Stomach (tissue), 8 donors: ENCODE measurements at regions not wholly inside any gene's neighbourhood (a gene's known extent, or its start where the extent isn't known, plus 50 kb on each side); places are given as distances from the start of the nearest gene placed in this dataset.
"Not testable (repeated sequence)": the region's sequence is repeated elsewhere in the genome, so short reads cannot be mapped to it uniquely, and the experiment has no call there.

Experiments used
- DNase-seq, 2 donors: peaks; one replicate each; pipeline versions ENCODE4 v3.0.0 to v3.0.0-alpha.2; 2013 to 2019
- H3K27ac ChIP-seq, 5 donors: fragments of 200-600 bp in 4 of 5; sonication (generic) in 4 of 5; one replicate each; pipeline ENCODE4 v1.5.1; 2013 to 2019; ENCODE audit warnings: mild to moderate bottlenecking in 1 of 5, moderate library complexity in 1 of 5
- H3K27me3 ChIP-seq, 3 donors: fragments of 200-600 bp; sonication (generic); one replicate each; pipeline ENCODE4 v1.5.1; 2017 to 2019; ENCODE audit warnings: mixed run types in 1 of 3
- H3K36me3 ChIP-seq, 4 donors: fragments of 200-600 bp; sonication (generic); 1 replicate in 3 of 4; 2 replicates in 1 of 4; pipeline ENCODE4 v1.5.1; 2016 to 2019
- H3K4me1 ChIP-seq, 4 donors: fragments of 200-600 bp; sonication (generic); one replicate each; pipeline ENCODE4 v1.5.1; 2016 to 2019
- H3K4me3 ChIP-seq, 4 donors: fragments of 200-600 bp; sonication (generic) in 3 of 4; one replicate each; pipeline ENCODE4 v1.5.1; 2016 to 2019; ENCODE audit warnings: mild to moderate bottlenecking in 1 of 4
- H3K9me3 ChIP-seq, 4 donors: fragments of 200-600 bp; sonication (generic); one replicate each; pipeline ENCODE4 v1.5.1; 2016 to 2019
- EP300 ChIP-seq: sonication (generic); formaldehyde crosslinking; IDR thresholded peaks from one replicate; pipeline ENCODE4 v1.6.1; 2017; ENCODE audit warnings: antibody characterized with exemption
- POLR2A ChIP-seq, 4 donors: fragments of 450-650 bp; IDR thresholded peaks; one replicate each; pipeline ENCODE4 v1.6.1; 2016; ENCODE audit warnings: antibody characterized with exemption in 4 of 4, control low read depth in 2 of 4, mild to moderate bottlenecking in 1 of 4, moderate library complexity in 1 of 4
- POLR2AphosphoS5 ChIP-seq, 3 donors: sonication (generic); formaldehyde crosslinking; IDR thresholded peaks; one replicate each; pipeline ENCODE4 v1.6.1; 2016; ENCODE audit warnings: antibody characterized with exemption in 3 of 3
- WGBS, 5 donors: extraction: QIAGEN DNeasy Blood & Tissue Kit in 3 of 5; methylation state at CpG; one replicate each; pipeline versions ENCODE4 v1.1.5 to v1.1.7; 2013 to 2018; 5-methylcytosine and 5-hydroxymethylcytosine counted together
- intact Hi-C: fragments of 100-400 bp; cut with DNase I; formaldehyde crosslinking; loops from one replicate; pipeline ENCODE4 v1.15.1; 2023; ENCODE audit warnings: low total_unique reads
- TF ChIP-seq, protein P1 (sequence below), 7 experiments: fragments of 450-650 bp in 4 of 7; fragments of 200-600 bp in 3 of 7; sonication (generic) in 3 of 7; IDR thresholded peaks; one replicate each; pipeline ENCODE4 v1.5.1; 2016 to 2019; ENCODE audit warnings: antibody characterized with exemption in 7 of 7, control low read depth in 2 of 7, mild to moderate bottlenecking in 1 of 7
- donor health status: healthy with polysubstance abuse.
- donor health status: Bipolar disorder and iron deficiency.
- donor health status: healthy.

DNA sequence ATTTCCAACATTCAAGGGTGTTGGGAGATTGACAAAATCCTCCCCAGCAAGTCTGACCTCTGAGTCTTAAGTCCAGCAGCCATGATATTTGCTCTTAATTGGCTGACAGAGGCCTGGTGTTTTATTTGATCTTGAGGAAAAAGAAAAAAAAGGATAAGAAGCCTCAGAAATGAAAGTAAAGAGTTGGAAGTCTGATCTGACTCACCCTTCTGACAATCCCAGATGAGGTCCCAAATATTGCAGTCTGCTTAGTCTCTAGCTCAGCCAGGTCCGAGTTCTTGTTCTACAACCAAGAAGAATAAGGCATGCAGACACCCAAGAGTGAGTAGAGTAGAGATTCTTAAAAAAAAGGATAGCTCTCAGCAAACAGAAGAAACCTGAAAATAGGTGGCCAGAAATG lies 632.5 kb upstream of the ST8SIA4 start:
- no peak for DNase-seq
- intact Hi-C loops = no loop called here
- Histone ChIP-seq H3K9me3 (peaks cover 0 to 4% (median 0%) of the 10 kb centered on the region in 4 donors), H3K27me3 (no peaks in the 10 kb centered on the region), H3K27ac (no peak overlapping the region), H3K4me1 (no peaks in the 10 kb centered on the region), H3K4me3 (no peak overlapping the region), H3K36me3 (no peaks in the 10 kb centered on the region)
- 38 to 77% (median 45%) methylated on average over 1 of the region's 1 CpG for WGBS, 5 donors
- no peak for TF ChIP-seq POLR2AphosphoS5 (IDR thresholded peaks at IDR 0.05)
- TF ChIP-seq, protein P1, sequence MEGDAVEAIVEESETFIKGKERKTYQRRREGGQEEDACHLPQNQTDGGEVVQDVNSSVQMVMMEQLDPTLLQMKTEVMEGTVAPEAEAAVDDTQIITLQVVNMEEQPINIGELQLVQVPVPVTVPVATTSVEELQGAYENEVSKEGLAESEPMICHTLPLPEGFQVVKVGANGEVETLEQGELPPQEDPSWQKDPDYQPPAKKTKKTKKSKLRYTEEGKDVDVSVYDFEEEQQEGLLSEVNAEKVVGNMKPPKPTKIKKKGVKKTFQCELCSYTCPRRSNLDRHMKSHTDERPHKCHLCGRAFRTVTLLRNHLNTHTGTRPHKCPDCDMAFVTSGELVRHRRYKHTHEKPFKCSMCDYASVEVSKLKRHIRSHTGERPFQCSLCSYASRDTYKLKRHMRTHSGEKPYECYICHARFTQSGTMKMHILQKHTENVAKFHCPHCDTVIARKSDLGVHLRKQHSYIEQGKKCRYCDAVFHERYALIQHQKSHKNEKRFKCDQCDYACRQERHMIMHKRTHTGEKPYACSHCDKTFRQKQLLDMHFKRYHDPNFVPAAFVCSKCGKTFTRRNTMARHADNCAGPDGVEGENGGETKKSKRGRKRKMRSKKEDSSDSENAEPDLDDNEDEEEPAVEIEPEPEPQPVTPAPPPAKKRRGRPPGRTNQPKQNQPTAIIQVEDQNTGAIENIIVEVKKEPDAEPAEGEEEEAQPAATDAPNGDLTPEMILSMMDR (IDR thresholded peaks at IDR 0.05) = no peak
- TF ChIP-seq POLR2A (IDR thresholded peaks at IDR 0.05) = no peak
- no peak for TF ChIP-seq EP300

DNA sequence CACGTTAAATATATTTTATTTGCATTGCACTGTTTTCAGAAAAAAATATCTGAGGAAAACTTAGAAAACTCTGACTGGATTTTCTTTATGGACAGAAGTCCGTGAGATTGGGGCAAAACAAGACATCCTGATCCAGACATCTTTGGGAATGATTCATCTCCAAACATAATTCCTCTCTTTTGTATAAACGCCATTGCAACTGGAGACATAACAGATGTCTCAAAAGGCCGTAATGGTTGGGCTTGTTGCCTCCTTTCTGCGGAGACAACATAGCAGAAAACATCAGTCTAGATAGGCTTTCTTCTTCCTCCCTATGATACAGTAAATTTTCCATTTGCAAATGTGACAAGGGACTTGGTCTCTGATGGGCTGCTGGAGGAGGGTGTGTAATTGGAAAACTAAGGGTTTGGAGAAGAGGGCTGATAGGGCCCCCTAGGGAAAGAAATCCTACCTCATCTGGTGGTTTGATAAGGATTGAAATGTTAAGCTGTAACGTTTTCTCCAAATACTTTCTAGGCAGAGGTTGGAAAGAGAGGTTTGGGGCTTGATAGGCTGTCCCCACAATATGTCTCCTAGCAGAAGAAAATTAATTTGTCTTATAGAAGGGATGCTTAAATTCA lies 631.5 kb upstream of the ST8SIA4 start:
- WGBS, 5 donors = 43 to 61% (median 58%) methylated on average over 6 of the region's 6 CpGs
- no peak for TF ChIP-seq EP300
- no peak for TF ChIP-seq POLR2A (IDR thresholded peaks at IDR 0.05)
- no peak for TF ChIP-seq POLR2AphosphoS5 (IDR thresholded peaks at IDR 0.05)
- TF ChIP-seq, protein P1 (IDR thresholded peaks at IDR 0.05) = no peak
- peak in 1 of 2 donors; percentile 3 for DNase-seq
- intact Hi-C loops = no loop called here
- no peaks in the 10 kb centered on the region for H3K27me3 ChIP-seq
- peaks cover 0 to 8% (median 2%) of the 10 kb centered on the region in 4 donors for H3K9me3 ChIP-seq
- no peak overlapping the region for H3K27ac ChIP-seq
- H3K4me1 ChIP-seq = no peaks in the 10 kb centered on the region
- no peaks in the 10 kb centered on the region for H3K36me3 ChIP-seq
- no peak overlapping the region for H3K4me3 ChIP-seq

- no peaks in the 10 kb centered on the region for H3K4me1 ChIP-seq
- TF ChIP-seq POLR2A (IDR thresholded peaks at IDR 0.05) (no peak), EP300 (no peak)
- TF ChIP-seq, protein P1 (IDR thresholded peaks at IDR 0.05) = no peak
- 32 to 52% (median 41%) methylated on average over 2 of the region's 2 CpGs for WGBS, 5 donors
- H3K27me3 ChIP-seq = no peaks in the 10 kb centered on the region
- no peaks in the 10 kb centered on the region for H3K36me3 ChIP-seq
- no peak overlapping the region for H3K4me3 ChIP-seq
- H3K9me3 ChIP-seq = peaks cover 0 to 16% (median 7%) of the 10 kb centered on the region in 4 donors
- no peak for DNase-seq
- no peak overlapping the region for H3K27ac ChIP-seq
- intact Hi-C loops = no loop called here
Measured at GRCh38 chr5:101532430-101532829, 629.3 kb upstream of the ST8SIA4 start.

DNA sequence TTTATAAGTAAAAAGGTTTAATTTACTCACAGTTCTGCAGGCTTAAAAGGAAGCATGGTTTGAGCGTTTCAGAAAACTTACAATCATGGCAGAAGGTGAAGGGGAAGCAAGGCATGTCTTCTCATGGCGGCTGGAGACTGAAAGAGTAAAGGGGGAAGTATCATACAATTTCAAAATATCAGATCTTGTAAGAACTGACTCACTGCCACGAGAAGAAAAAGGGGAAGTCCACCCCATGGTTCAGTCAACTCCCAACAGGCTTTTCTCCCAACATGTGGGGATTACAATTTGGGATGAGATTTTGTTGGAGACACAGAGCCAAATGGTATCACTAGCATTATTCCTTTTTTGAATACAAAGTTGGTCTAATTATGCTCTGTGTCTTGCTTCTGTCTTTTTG lies 627.9 kb upstream of the ST8SIA4 start:
- intact Hi-C loops = no loop called here

GRCh38 chr5:101529094-101529493 lies 626.0 kb upstream of the ST8SIA4 start:
- peaks cover 0 to 24% (median 7%) of the 10 kb centered on the region in 4 donors for H3K9me3 ChIP-seq
- intact Hi-C loops, H3K4me1 ChIP-seq, H3K27ac ChIP-seq, H3K36me3 ChIP-seq, H3K27me3 ChIP-seq, H3K4me3 ChIP-seq, DNase-seq: not testable (repeated sequence)
- 73 to 89% (median 78%) methylated on average over 8 of the region's 8 CpGs for WGBS, 5 donors

More for the DNA sequence above, 627.9 kb upstream of the ST8SIA4 start:
- peaks cover 0 to 21% (median 7%) of the 10 kb centered on the region in 4 donors for H3K9me3 ChIP-seq
- DNase-seq = no peak
- 54 to 71% (median 65%) methylated on average over 3 of the region's 3 CpGs for WGBS, 5 donors
- H3K4me1 ChIP-seq = no peaks in the 10 kb centered on the region
- H3K4me3 ChIP-seq = no peak overlapping the region
- TF ChIP-seq EP300 = no peak
- TF ChIP-seq POLR2AphosphoS5 (IDR thresholded peaks at IDR 0.05) = no peak
- TF ChIP-seq, protein P1 (IDR thresholded peaks at IDR 0.05) = no peak
- no peak for TF ChIP-seq POLR2A (IDR thresholded peaks at IDR 0.05)
- H3K36me3 ChIP-seq = no peaks in the 10 kb centered on the region
- no peaks in the 10 kb centered on the region for H3K27me3 ChIP-seq
- no peak overlapping the region for H3K27ac ChIP-seq
